Smooth muscle cell (in vitro differentiated cells): ENCODE measurements at regions not wholly inside any gene's neighbourhood (a gene's known extent, or its start where the extent isn't known, plus 50 kb on each side); places are given as distances from the start of the nearest gene placed in this dataset.

ENCODE experiments used
- DNase-seq: peaks from one replicate; lab custom pipeline; 2025; ENCODE audit not compliant: unreplicated experiment; lab: John Stamatoyannopoulos, UW
- H2AFZ ChIP-seq: fragments of 200-600 bp; sonication (generic); 2 replicates; pipeline ENCODE4 v1.6.0; 2016; ENCODE audit warnings: antibody characterized with exemption, low read depth, mild to moderate bottlenecking
- H3F3A ChIP-seq: fragments of 200-600 bp; sonication (generic); 2 replicates; pipeline ENCODE4 v1.6.0; 2017; ENCODE audit warnings: antibody characterized with exemption, low read depth
- H3K27ac ChIP-seq: fragments of 200-600 bp; sonication (generic); 2 replicates; pipeline ENCODE4 v1.5.1; 2016; ENCODE audit warnings: low read depth, mild to moderate bottlenecking
- H3K27me3 ChIP-seq: fragments of 200-600 bp; sonication (generic); 2 replicates; pipeline ENCODE4 v1.6.1; 2016; ENCODE audit warnings: low read depth, mild to moderate bottlenecking
- H3K36me3 ChIP-seq: fragments of 200-600 bp; sonication (generic); 2 replicates; pipeline ENCODE4 v1.5.1; 2016; ENCODE audit warnings: low read depth
- H3K4me1 ChIP-seq: fragments of 200-600 bp; sonication (generic); 2 replicates; pipeline ENCODE4 v1.5.1; 2016; ENCODE audit warnings: low read depth
- H3K4me2 ChIP-seq: fragments of 200-600 bp; sonication (generic); 2 replicates; pipeline ENCODE4 v1.6.0; 2016; ENCODE audit warnings: mild to moderate bottlenecking
- H3K4me3 ChIP-seq: fragments of 200-600 bp; sonication (generic); 2 replicates; pipeline ENCODE4 v1.5.1; 2016; ENCODE audit warnings: mild to moderate bottlenecking
- H3K79me2 ChIP-seq: fragments of 200-600 bp; sonication (generic); 2 replicates; pipeline ENCODE4 v1.6.0; 2016; ENCODE audit warnings: low read depth, mild to moderate bottlenecking
- H3K9ac ChIP-seq: fragments of 200-600 bp; sonication (generic); 2 replicates; pipeline ENCODE4 v1.6.0; 2016; ENCODE audit warnings: low read depth
- H3K9me3 ChIP-seq: fragments of 200-600 bp; sonication (generic); replicated peaks from 2 replicates; pipeline ENCODE4 v1.5.1; 2016; ENCODE audit warnings: low read depth
- H4K20me1 ChIP-seq: fragments of 200-600 bp; sonication (generic); 2 replicates; pipeline ENCODE4 v1.6.0; 2016; ENCODE audit warnings: low read depth
- WGBS: methylation state at CpG from one replicate; pipeline ENCODE4 v1.1.7; 2016; ENCODE audit warnings: low lambda C conversion rate; 5-methylcytosine and 5-hydroxymethylcytosine counted together
- TF ChIP-seq, protein P1 (sequence below): fragments of 200-600 bp; sonication (generic); IDR thresholded peaks from 2 replicates; pipeline ENCODE4 v1.5.1; 2017; ENCODE audit warnings: borderline replicate concordance, mild to moderate bottlenecking, antibody characterized with exemption; ENCODE audit not compliant: insufficient read depth, poor library complexity, severe bottlenecking

GRCh38 chr2:58913082-58913726, 672.1 kb upstream of the FANCL start:
- DNase-seq = no peak
- Histone ChIP-seq H3K9me3 (no peaks in the 10 kb centered on the region), H4K20me1 (no peaks in the 10 kb centered on the region), H3F3A (no peaks in the 10 kb centered on the region), H3K79me2 (no peaks in the 10 kb centered on the region), H3K36me3 (no peaks in the 10 kb centered on the region), H3K4me2 (no peak overlapping the region), H3K4me1 (peaks cover 8% of the 10 kb centered on the region), H3K9ac (no peak overlapping the region), H3K4me3 (no peak overlapping the region), H2AFZ (peak overlapping the region; percentile 5), H3K27ac (no peak overlapping the region), H3K27me3 (no peaks in the 10 kb centered on the region)
- 54% methylated on average over 6 of the region's 6 CpGs for WGBS
- TF ChIP-seq, protein P1, sequence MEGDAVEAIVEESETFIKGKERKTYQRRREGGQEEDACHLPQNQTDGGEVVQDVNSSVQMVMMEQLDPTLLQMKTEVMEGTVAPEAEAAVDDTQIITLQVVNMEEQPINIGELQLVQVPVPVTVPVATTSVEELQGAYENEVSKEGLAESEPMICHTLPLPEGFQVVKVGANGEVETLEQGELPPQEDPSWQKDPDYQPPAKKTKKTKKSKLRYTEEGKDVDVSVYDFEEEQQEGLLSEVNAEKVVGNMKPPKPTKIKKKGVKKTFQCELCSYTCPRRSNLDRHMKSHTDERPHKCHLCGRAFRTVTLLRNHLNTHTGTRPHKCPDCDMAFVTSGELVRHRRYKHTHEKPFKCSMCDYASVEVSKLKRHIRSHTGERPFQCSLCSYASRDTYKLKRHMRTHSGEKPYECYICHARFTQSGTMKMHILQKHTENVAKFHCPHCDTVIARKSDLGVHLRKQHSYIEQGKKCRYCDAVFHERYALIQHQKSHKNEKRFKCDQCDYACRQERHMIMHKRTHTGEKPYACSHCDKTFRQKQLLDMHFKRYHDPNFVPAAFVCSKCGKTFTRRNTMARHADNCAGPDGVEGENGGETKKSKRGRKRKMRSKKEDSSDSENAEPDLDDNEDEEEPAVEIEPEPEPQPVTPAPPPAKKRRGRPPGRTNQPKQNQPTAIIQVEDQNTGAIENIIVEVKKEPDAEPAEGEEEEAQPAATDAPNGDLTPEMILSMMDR = no peak

GRCh38 chr2:58911877-58912276, 670.8 kb upstream of the FANCL start:
- no peak overlapping the region for H3K4me2 ChIP-seq
- TF ChIP-seq, protein P1 = no peak
- H3K4me3 ChIP-seq = no peak overlapping the region
- WGBS = 86% methylated on average over 1 of the region's 1 CpG
- H3K27ac ChIP-seq = no peak overlapping the region
- no peaks in the 10 kb centered on the region for H3K27me3 ChIP-seq
- H3K9ac ChIP-seq = no peak overlapping the region
- H3K36me3 ChIP-seq = no peaks in the 10 kb centered on the region
- no peaks in the 10 kb centered on the region for H3F3A ChIP-seq
- no peaks in the 10 kb centered on the region for H3K9me3 ChIP-seq
- H4K20me1 ChIP-seq = no peaks in the 10 kb centered on the region
- H3K79me2 ChIP-seq = no peaks in the 10 kb centered on the region
- no peak overlapping the region for H2AFZ ChIP-seq
- no peak for DNase-seq
- H3K4me1 ChIP-seq = peaks cover 3% of the 10 kb centered on the region

GRCh38 chr2:58908501-58909154, 667.5 kb upstream of the FANCL start:
- H3F3A ChIP-seq = no peaks in the 10 kb centered on the region
- H3K79me2 ChIP-seq = no peaks in the 10 kb centered on the region
- TF ChIP-seq, protein P1 = no peak
- no peak for DNase-seq
- H3K4me2 ChIP-seq = no peak overlapping the region
- WGBS = 83% methylated on average over 2 of the region's 2 CpGs
- no peaks in the 10 kb centered on the region for H3K36me3 ChIP-seq
- H3K27ac ChIP-seq = no peak overlapping the region
- H3K4me3 ChIP-seq = no peak overlapping the region
- peaks cover 2% of the 10 kb centered on the region for H3K4me1 ChIP-seq
- H4K20me1 ChIP-seq = no peaks in the 10 kb centered on the region
- H3K9ac ChIP-seq = no peak overlapping the region
- H2AFZ ChIP-seq = no peak overlapping the region
- no peaks in the 10 kb centered on the region for H3K27me3 ChIP-seq
- H3K9me3 ChIP-seq = no peaks in the 10 kb centered on the region

DNA sequence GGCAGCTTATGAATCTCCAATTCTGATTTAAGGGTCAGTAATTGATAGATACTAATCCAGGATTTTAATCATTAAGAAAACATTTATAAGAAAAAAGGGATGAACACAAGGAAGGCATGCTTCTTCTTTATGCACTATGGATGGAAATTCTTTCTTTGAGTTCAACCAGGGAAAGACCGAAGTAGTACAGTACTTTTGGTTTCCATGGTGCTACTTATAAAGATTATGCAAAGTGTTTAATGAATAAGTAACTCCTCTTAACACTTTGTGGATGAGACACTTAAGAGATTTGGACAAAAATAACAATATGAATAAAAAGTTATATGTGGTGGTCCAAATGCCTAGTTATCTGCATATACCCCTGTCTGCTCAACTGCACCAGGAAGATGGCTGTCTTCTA, 666.5 kb upstream of the FANCL start:
- Histone ChIP-seq H3K27ac (no peak overlapping the region), H3K79me2 (no peaks in the 10 kb centered on the region), H3K27me3 (no peaks in the 10 kb centered on the region), H3K9ac (no peak overlapping the region), H3K9me3 (no peaks in the 10 kb centered on the region), H3K4me3 (no peak overlapping the region), H4K20me1 (no peaks in the 10 kb centered on the region), H3F3A (no peaks in the 10 kb centered on the region), H3K36me3 (no peaks in the 10 kb centered on the region), H3K4me2 (no peak overlapping the region), H2AFZ (no peak overlapping the region), H3K4me1 (no peaks in the 10 kb centered on the region)
- 93% methylated on average over 1 of the region's 1 CpG for WGBS
- no peak for DNase-seq
- TF ChIP-seq, protein P1 = no peak
